GM10266 (cell line): ENCODE measurements at regions not wholly inside any gene's neighbourhood (a gene's known extent, or its start where the extent isn't known, plus 50 kb on each side); places are given as distances from the start of the nearest gene placed in this dataset.

Source experiments
- DNase-seq: peaks from one replicate; pipeline ENCODE4 v3.0.0; 2012; ENCODE audit errors: extremely low spot score
- CTCF ChIP-seq: IDR thresholded peaks from 2 replicates; pipeline ENCODE4 v1.5.1; 2012; ENCODE audit warnings: mild to moderate bottlenecking, low read depth; ENCODE audit not compliant: control insufficient read depth, insufficient read depth; ENCODE audit errors: missing control alignments

GRCh38 chr1:79614762-79615161 lies 608.2 kb upstream of the ADGRL4 start:
- DNase-seq: no peak
- TF ChIP-seq CTCF: no peak

- no peak for TF ChIP-seq CTCF
- DNase-seq: no peak
Measured at GRCh38 chr1:79614106-79614505, 607.6 kb upstream of the ADGRL4 start.

GRCh38 chr1:79613046-79613445 lies 606.5 kb upstream of the ADGRL4 start:
- TF ChIP-seq CTCF: no peak

GRCh38 chr1:79604490-79605198 lies 598.1 kb upstream of the ADGRL4 start:
- no peak for TF ChIP-seq CTCF
- DNase-seq: no peak

More at GRCh38 chr1:79613046-79613445, 606.5 kb upstream of the ADGRL4 start:
- DNase-seq: no peak

GRCh38 chr1:79603843-79604242 lies 597.3 kb upstream of the ADGRL4 start:
- no peak for TF ChIP-seq CTCF
- DNase-seq: no peak

GRCh38 chr1:79599257-79599656 lies 592.7 kb upstream of the ADGRL4 start:
- no peak for TF ChIP-seq CTCF
- no peak for DNase-seq

- no peak for TF ChIP-seq CTCF
- no peak for DNase-seq
Measured at GRCh38 chr1:79595931-79596330, 589.4 kb upstream of the ADGRL4 start.
